IMR-90 (cell line): ENCODE measurements at regions not wholly inside any gene's neighbourhood (a gene's known extent, or its start where the extent isn't known, plus 50 kb on each side); places are given as distances from the start of the nearest gene placed in this dataset.

Source experiments
- ATAC-seq: fragments of 200-7000 bp; cut with Tn5 transposase; 2 replicates; pipeline ENCODE4 v1.9.1; 2020; ENCODE audit warnings: low read depth, mild to moderate bottlenecking, moderate library complexity
- BruUV-seq: library from RNA; stranded (reverse); fragments of 400-500 nt; replicated peaks from 2 replicates; lab custom pipeline; 2021; lab: Mats Ljungman, UMichigan
- CTCF ChIA-PET: fragments of 300-600 bp; formaldehyde crosslinking; extraction: SDS; loops from one replicate; lab custom pipeline; 2021; ENCODE audit warnings: antibody characterized with exemption; lab: Yijun Ruan, JAX
- POLR2A ChIA-PET: fragments of 300-600 bp; sonication (Branson Sonifier 250); formaldehyde crosslinking; loops from one replicate; lab custom pipeline; 2022; ENCODE audit warnings: antibody characterized with exemption; ENCODE audit not compliant: unreplicated experiment; lab: Charles Lee
- DNase-seq: peaks from one replicate; pipeline ENCODE4 v3.0.0; 2013
- H2AFZ ChIP-seq: replicated peaks from 2 replicates; pipeline ENCODE3; 2013; ENCODE audit warnings: low read length, mild to moderate bottlenecking; ENCODE audit not compliant: poor library complexity
- H2AK5ac ChIP-seq: 2 replicates; pipeline ENCODE4 v1.6.1; 2013; ENCODE audit warnings: low read depth, low read length, inconsistent platforms
- H2AK9ac ChIP-seq: replicated peaks from 2 replicates; pipeline ENCODE3; 2013; ENCODE audit warnings: mild to moderate bottlenecking, low read depth, low read length, moderate library complexity; ENCODE audit not compliant: poor library complexity
- H2BK120ac ChIP-seq: 2 replicates; pipeline ENCODE4 v1.6.1; 2013; ENCODE audit warnings: low read depth, low read length, inconsistent platforms
- H2BK15ac ChIP-seq: 3 replicates; pipeline ENCODE4 v1.6.1; 2013; ENCODE audit warnings: low read depth, low read length, inconsistent platforms
- H2BK20ac ChIP-seq: 2 replicates; pipeline ENCODE4 v1.6.1; 2013; ENCODE audit warnings: low read depth, mild to moderate bottlenecking, inconsistent platforms, low read length, moderate library complexity
- H2BK5ac ChIP-seq: 2 replicates; pipeline ENCODE4 v1.6.1; 2013; ENCODE audit warnings: mild to moderate bottlenecking, low read depth, low read length, inconsistent platforms; ENCODE audit not compliant: poor library complexity, severe bottlenecking
- H3K14ac ChIP-seq: replicated peaks from 2 replicates; pipeline ENCODE4 v1.6.1; 2013; ENCODE audit warnings: low read depth, low read length, inconsistent platforms
- H3K18ac ChIP-seq: 2 replicates; pipeline ENCODE4 v1.6.1; 2013; ENCODE audit warnings: low read depth, low read length, control low read depth
- H3K23ac ChIP-seq: 2 replicates; pipeline ENCODE4 v1.6.1; 2013; ENCODE audit warnings: low read depth, low read length, inconsistent platforms
- H3K27ac ChIP-seq: 2 replicates; pipeline ENCODE4 v1.5.1; 2013; ENCODE audit warnings: mild to moderate bottlenecking, control low read depth, low read length; ENCODE audit not compliant: insufficient read depth
- H3K27me3 ChIP-seq: 2 replicates; pipeline ENCODE4 v1.6.1; 2013; ENCODE audit warnings: low read length; ENCODE audit not compliant: control insufficient read depth, insufficient read depth
- H3K36me3 ChIP-seq: 2 replicates; pipeline ENCODE4 v1.6.1; 2013; ENCODE audit warnings: low read length, mixed read lengths; ENCODE audit not compliant: control insufficient read depth, insufficient read depth
- H3K4ac ChIP-seq: 2 replicates; pipeline ENCODE4 v1.6.1; 2013; ENCODE audit warnings: low read depth, low read length, inconsistent platforms
- H3K4me1 ChIP-seq: 2 replicates; pipeline ENCODE4 v1.6.1; 2013; ENCODE audit warnings: low read length, mixed read lengths; ENCODE audit not compliant: control insufficient read depth, insufficient read depth
- H3K4me2 ChIP-seq: 2 replicates; pipeline ENCODE4 v1.6.1; 2013; ENCODE audit warnings: low read depth, mild to moderate bottlenecking, control low read depth, low read length, moderate library complexity
- H3K4me3 ChIP-seq: 2 replicates; pipeline ENCODE4 v1.5.1; 2013; ENCODE audit warnings: low read depth, mild to moderate bottlenecking, control low read depth, low read length, moderate library complexity; ENCODE audit not compliant: insufficient read depth
- H3K56ac ChIP-seq: 2 replicates; pipeline ENCODE4 v1.6.1; 2013; ENCODE audit warnings: low read length, inconsistent platforms; ENCODE audit not compliant: insufficient read depth; ENCODE audit errors: extremely low read depth
- H3K79me1 ChIP-seq, 2 experiments: 2 replicates each; pipeline ENCODE4 v1.6.1; 2013; ENCODE audit warnings: low read length in 2 of 2, inconsistent platforms in 1 of 2, low read depth in 1 of 2
- H3K9ac ChIP-seq: 2 replicates; pipeline ENCODE4 v1.6.1; 2013; ENCODE audit warnings: low read depth, low read length, control low read depth
- H3K9me1 ChIP-seq: 2 replicates; pipeline ENCODE4 v1.6.1; 2013; ENCODE audit warnings: low read length, inconsistent platforms; ENCODE audit not compliant: insufficient read depth
- H3K9me3 ChIP-seq: 2 replicates; pipeline ENCODE4 v1.6.1; 2013; ENCODE audit warnings: low read length; ENCODE audit not compliant: control insufficient read depth, insufficient read depth
- H4K20me1 ChIP-seq: 2 replicates; pipeline ENCODE4 v1.6.1; 2013; ENCODE audit warnings: low read length, inconsistent platforms; ENCODE audit not compliant: insufficient read depth
- H4K5ac ChIP-seq: 2 replicates; pipeline ENCODE4 v1.6.1; 2013; ENCODE audit warnings: mild to moderate bottlenecking, low read depth, low read length, control low read depth
- H4K8ac ChIP-seq, 2 experiments: 2 replicates each; pipeline ENCODE4 v1.6.1; 2013; ENCODE audit warnings: low read depth in 2 of 2, low read length in 2 of 2, control low read depth in 1 of 2, inconsistent platforms in 1 of 2
- H4K91ac ChIP-seq: 2 replicates; pipeline ENCODE4 v1.6.1; 2013; ENCODE audit warnings: low read depth, low read length, inconsistent platforms; ENCODE audit not compliant: insufficient read depth
- BHLHE40 ChIP-seq: fragments of 150-350 bp; IDR thresholded peaks from 2 replicates; pipeline ENCODE4 v1.6.1; 2016; ENCODE audit warnings: mild to moderate bottlenecking, low read depth, low read length
- CEBPB ChIP-seq: IDR thresholded peaks from 2 replicates; pipeline ENCODE4 v1.6.1; 2012; ENCODE audit warnings: low read depth, low read length, improper control_type of control experiment
- CHD1 ChIP-seq: IDR thresholded peaks from 2 replicates; pipeline ENCODE4 v1.6.1; 2012; ENCODE audit warnings: low read depth, low read length, improper control_type of control experiment
- CTCF ChIP-seq: conservative IDR thresholded peaks from 2 replicates; pipeline ENCODE4 v1.5.1; 2012; ENCODE audit warnings: mild to moderate bottlenecking, low read depth, low read length, improper control_type of control experiment
- ELK1 ChIP-seq: fragments of 150-350 bp; IDR thresholded peaks from 2 replicates; pipeline ENCODE4 v1.6.1; 2016; ENCODE audit warnings: low read depth, mild to moderate bottlenecking, low read length, moderate library complexity, borderline replicate concordance
- FOS ChIP-seq: fragments of 150-350 bp; IDR thresholded peaks from 2 replicates; pipeline ENCODE4 v1.6.1; 2016; ENCODE audit warnings: low read depth, low read length
- MAFK ChIP-seq: IDR thresholded peaks from 2 replicates; pipeline ENCODE4 v1.6.1; 2012; ENCODE audit warnings: low read depth, low read length, improper control_type of control experiment
- MAZ ChIP-seq: IDR thresholded peaks from 2 replicates; pipeline ENCODE4 v1.6.1; 2012; ENCODE audit warnings: low read depth, mild to moderate bottlenecking, low read length, improper control_type of control experiment, moderate library complexity, borderline replicate concordance
- MXI1 ChIP-seq: IDR thresholded peaks from 2 replicates; pipeline ENCODE4 v1.6.1; 2012; ENCODE audit warnings: low read depth, mild to moderate bottlenecking, low read length, moderate library complexity, borderline replicate concordance
- NFE2L2 ChIP-seq: fragments of 150-350 bp; IDR thresholded peaks from 2 replicates; pipeline ENCODE4 v1.6.1; 2016; ENCODE audit warnings: low read depth, mild to moderate bottlenecking, low read length
- POLR2A ChIP-seq: IDR thresholded peaks from 2 replicates; pipeline ENCODE4 v1.6.1; 2012; ENCODE audit warnings: mild to moderate bottlenecking, low read depth, low read length
- RAD21 ChIP-seq: IDR thresholded peaks from 2 replicates; pipeline ENCODE4 v1.6.1; 2012; ENCODE audit warnings: low read length, improper control_type of control experiment
- RCOR1 ChIP-seq: IDR thresholded peaks from 2 replicates; pipeline ENCODE4 v1.6.1; 2012; ENCODE audit warnings: mild to moderate bottlenecking, low read length, improper control_type of control experiment; ENCODE audit not compliant: insufficient replicate concordance
- RFX5 ChIP-seq: IDR thresholded peaks from 2 replicates; pipeline ENCODE4 v1.8.0; 2012; ENCODE audit warnings: low read depth, mild to moderate bottlenecking, low read length, moderate library complexity
- SMC3 ChIP-seq: fragments of 150-350 bp; IDR thresholded peaks from 2 replicates; pipeline ENCODE4 v1.6.1; 2016; ENCODE audit warnings: low read depth, mild to moderate bottlenecking, antibody characterized with exemption, low read length, moderate library complexity
- USF2 ChIP-seq: fragments of 150-350 bp; IDR thresholded peaks from 2 replicates; pipeline ENCODE4 v1.6.1; 2017; ENCODE audit warnings: mild to moderate bottlenecking, antibody characterized with exemption, low read length, low read depth
- WGBS, 2 experiments: methylation state at CpG; one replicate each; pipeline versions ENCODE4 v1.1.5 to v1.1.7; 2013; ENCODE audit warnings: missing lambda C conversion rate in 2 of 2; ENCODE audit not compliant: insufficient read length in 1 of 2; ENCODE audit errors: extremely low coverage in 2 of 2; 5-methylcytosine and 5-hydroxymethylcytosine counted together
- dilution Hi-C: fragments of 300-500 bp; cut with HindIII; formaldehyde crosslinking; loops from one replicate; pipeline ENCODE4 v1.14.3; 2018; ENCODE audit warnings: low sequenced_read_pairs; ENCODE audit not compliant: unreplicated experiment
- in situ Hi-C: fragments of 300-500 bp; cut with MboI; formaldehyde crosslinking; loops from 3 replicates; pipeline ENCODE4 v1.14.3; 2019; ENCODE audit warnings: low sequenced_read_pairs, inconsistent platforms, mixed read lengths
- intact Hi-C: fragments of 100-400 bp; cut with micrococcal nuclease; formaldehyde crosslinking; loops from 2 replicates; pipeline ENCODE4 v1.10.0; 2022

- Histone ChIP-seq H3K27ac (no peak overlapping the region), H3K36me3 (no peaks in the 10 kb centered on the region), H3K4me2 (no peak overlapping the region), H3K23ac (no peak overlapping the region), H2BK15ac (no peak overlapping the region), H2BK20ac (no peak overlapping the region), H3K9me1 (no peaks in the 10 kb centered on the region), H3K4me1 (no peaks in the 10 kb centered on the region), H3K9ac (no peak overlapping the region), H3K14ac (no peak overlapping the region), H3K79me1 (no peaks in the 10 kb centered on the region), H4K8ac (no peak overlapping the region), H3K4ac (no peak overlapping the region), H3K9me3 (no peaks in the 10 kb centered on the region), H3K56ac (no peak overlapping the region), H2BK120ac (no peak overlapping the region), H3K18ac (no peak overlapping the region), H2AFZ (no peak overlapping the region), H4K5ac (no peak overlapping the region), H4K20me1 (no peaks in the 10 kb centered on the region), H4K91ac (no peak overlapping the region), H2BK5ac (no peak overlapping the region), H3K4me3 (no peak overlapping the region), H2AK5ac (no peak overlapping the region), H3K27me3 (no peaks in the 10 kb centered on the region), H2AK9ac (no peak overlapping the region)
- intact Hi-C loops = no loop called here
- ATAC-seq (no peak), DNase-seq (no peak)
- ChIA-PET CTCF (no interaction called here), POLR2A (no interaction called here)
- no TSS peak for BruUV-seq
- WGBS, 2 experiments = no CpG with 5 or more reads among the region's 2 CpGs
- TF ChIP-seq USF2 = no peak
- TF ChIP-seq MXI1 = no peak
- no peak for TF ChIP-seq CHD1
- TF ChIP-seq RAD21 = no peak
- TF ChIP-seq RCOR1 = no peak
- TF ChIP-seq MAFK = no peak
- TF ChIP-seq BHLHE40 = no peak
- no peak for TF ChIP-seq RFX5
- no peak for TF ChIP-seq POLR2A
- no peak for TF ChIP-seq CEBPB
- TF ChIP-seq CTCF = no peak
- TF ChIP-seq NFE2L2 = no peak
- TF ChIP-seq MAZ = no peak
- no peak for TF ChIP-seq FOS
- no peak for TF ChIP-seq ELK1
- TF ChIP-seq SMC3 = no peak
- dilution Hi-C loops = no loop called here
- in situ Hi-C loops = no loop called here
These were observed 418.4 kb downstream of the GASK1B start for GRCh38 chr4:157754410-157754809.
